ENCODE measurements at regions not wholly inside any gene's neighbourhood (a gene's known extent, or its start where the extent isn't known, plus 50 kb on each side); places are given as distances from the start of the nearest gene placed in this dataset.

DNA sequence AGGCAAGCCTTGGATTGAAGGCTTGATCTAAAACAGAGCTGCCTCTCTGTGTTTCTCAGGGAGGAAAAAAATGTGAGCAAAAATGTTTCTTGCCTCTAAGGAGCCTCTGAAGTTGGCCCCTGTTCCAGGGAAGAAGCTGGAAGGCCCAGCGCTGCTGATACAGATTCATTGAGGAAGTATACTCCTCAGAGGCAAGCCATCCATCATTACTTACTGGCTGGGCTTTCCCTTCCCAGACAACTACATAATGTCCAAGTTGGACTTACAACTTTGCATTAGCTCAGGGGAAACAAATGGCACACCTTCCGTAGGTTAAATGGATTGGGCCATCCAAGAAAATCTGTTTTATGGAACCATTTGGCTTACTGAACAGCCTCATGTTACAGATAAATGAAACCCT lies 263.7 kb upstream of the SEL1L start:
- Histone ChIP-seq H3K9me3 (no peaks in the 10 kb centered on the region), H3K27me3 (ENCODE audit: low read depth) (no peaks in the 10 kb centered on the region), H3K36me3 (no peaks in the 10 kb centered on the region), H3K4me1 (no peaks in the 10 kb centered on the region), H3K27ac (no peak overlapping the region), H3K4me3 (no peak overlapping the region)
- DNase-seq (no peak), ATAC-seq (no peak)
- intact Hi-C loops (cut with DNase I): no loop called here
- TF ChIP-seq, protein P1, sequence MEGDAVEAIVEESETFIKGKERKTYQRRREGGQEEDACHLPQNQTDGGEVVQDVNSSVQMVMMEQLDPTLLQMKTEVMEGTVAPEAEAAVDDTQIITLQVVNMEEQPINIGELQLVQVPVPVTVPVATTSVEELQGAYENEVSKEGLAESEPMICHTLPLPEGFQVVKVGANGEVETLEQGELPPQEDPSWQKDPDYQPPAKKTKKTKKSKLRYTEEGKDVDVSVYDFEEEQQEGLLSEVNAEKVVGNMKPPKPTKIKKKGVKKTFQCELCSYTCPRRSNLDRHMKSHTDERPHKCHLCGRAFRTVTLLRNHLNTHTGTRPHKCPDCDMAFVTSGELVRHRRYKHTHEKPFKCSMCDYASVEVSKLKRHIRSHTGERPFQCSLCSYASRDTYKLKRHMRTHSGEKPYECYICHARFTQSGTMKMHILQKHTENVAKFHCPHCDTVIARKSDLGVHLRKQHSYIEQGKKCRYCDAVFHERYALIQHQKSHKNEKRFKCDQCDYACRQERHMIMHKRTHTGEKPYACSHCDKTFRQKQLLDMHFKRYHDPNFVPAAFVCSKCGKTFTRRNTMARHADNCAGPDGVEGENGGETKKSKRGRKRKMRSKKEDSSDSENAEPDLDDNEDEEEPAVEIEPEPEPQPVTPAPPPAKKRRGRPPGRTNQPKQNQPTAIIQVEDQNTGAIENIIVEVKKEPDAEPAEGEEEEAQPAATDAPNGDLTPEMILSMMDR (IDR thresholded peaks at IDR 0.05): no peak

DNA sequence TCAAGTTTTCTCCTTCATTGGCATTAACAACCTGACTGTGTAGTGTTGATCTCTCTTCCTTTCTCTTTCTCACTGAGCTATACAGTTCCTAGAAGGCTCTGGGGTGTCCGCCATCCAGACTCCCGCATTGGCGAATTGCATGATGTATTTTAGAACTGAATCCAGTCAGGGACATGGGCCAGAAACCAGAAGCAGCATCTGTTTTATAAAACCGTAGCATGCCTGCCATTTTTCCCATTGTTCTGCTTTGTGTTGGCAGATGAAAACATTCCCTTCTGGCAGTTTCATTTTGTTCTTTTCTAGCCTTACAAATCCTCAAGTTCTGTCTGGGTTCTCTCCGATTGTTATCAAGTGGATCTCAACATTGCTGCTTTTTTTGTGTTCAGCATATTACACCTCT lies 268.3 kb upstream of the SEL1L start:
- no peaks in the 10 kb centered on the region for H3K36me3 ChIP-seq
- H3K4me3 ChIP-seq: no peak overlapping the region
- no peaks in the 10 kb centered on the region for H3K27me3 ChIP-seq (ENCODE audit: low read depth)
- H3K27ac ChIP-seq: no peak overlapping the region
- no peak for DNase-seq
- intact Hi-C loops (cut with DNase I): no loop called here
- TF ChIP-seq, protein P1 (IDR thresholded peaks at IDR 0.05): no peak
- H3K4me1 ChIP-seq: no peaks in the 10 kb centered on the region
- H3K9me3 ChIP-seq: no peaks in the 10 kb centered on the region
- no peak for ATAC-seq

DNA sequence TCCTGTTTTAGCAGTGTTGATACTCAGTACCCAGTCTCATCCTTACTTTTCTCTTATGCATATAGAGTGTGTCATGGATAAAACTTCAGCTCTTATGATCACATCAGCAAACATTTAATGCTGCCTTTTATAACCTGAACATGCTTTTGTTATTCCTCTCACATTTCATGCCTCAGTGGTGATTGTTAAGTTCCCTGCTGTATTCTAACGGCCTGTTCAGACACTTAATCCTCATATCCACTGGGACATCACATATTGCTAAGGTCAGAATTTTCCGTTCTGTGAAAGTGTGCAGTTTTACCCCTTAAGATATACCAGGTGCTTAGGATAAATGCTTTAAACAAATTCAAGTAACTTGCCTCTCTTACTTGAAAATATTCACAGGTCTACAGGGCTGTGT lies 268.7 kb upstream of the SEL1L start:
- Histone ChIP-seq H3K27me3 (ENCODE audit: low read depth) (no peaks in the 10 kb centered on the region), H3K4me1 (no peaks in the 10 kb centered on the region), H3K9me3 (no peaks in the 10 kb centered on the region), H3K36me3 (no peaks in the 10 kb centered on the region), H3K4me3 (no peak overlapping the region), H3K27ac (no peak overlapping the region)
- intact Hi-C loops (cut with DNase I): no loop called here
- DNase-seq: no peak
- ATAC-seq: no peak
- TF ChIP-seq, protein P1 (IDR thresholded peaks at IDR 0.05): no peak

DNA sequence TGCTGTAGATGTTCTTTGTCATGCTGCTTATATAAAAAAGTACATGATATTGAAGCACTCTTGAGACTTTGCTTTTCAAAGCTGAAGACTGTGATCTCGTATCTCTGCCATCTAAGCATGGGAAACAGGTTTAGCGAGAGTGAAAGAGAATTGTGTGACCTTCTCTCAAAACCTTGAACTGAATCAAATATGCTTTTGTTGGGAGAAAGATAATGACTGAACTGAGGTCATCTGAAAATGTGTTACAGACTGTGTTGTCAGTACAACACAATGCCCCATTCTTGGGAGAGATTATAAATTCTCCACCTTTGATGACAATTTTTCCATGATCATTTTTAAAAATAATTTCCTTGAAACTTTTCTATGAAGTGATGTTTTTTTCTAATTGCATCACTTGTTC lies 272.1 kb upstream of the SEL1L start:
- no peaks in the 10 kb centered on the region for H3K4me1 ChIP-seq
- intact Hi-C loops (cut with DNase I): no loop called here
- DNase-seq (no peak), ATAC-seq (no peak)
- H3K27me3 ChIP-seq (ENCODE audit: low read depth): no peaks in the 10 kb centered on the region
- H3K9me3 ChIP-seq: no peaks in the 10 kb centered on the region
- H3K27ac ChIP-seq: no peak overlapping the region
- H3K4me3 ChIP-seq: no peak overlapping the region
- TF ChIP-seq, protein P1 (IDR thresholded peaks at IDR 0.05): no peak
- no peaks in the 10 kb centered on the region for H3K36me3 ChIP-seq

DNA sequence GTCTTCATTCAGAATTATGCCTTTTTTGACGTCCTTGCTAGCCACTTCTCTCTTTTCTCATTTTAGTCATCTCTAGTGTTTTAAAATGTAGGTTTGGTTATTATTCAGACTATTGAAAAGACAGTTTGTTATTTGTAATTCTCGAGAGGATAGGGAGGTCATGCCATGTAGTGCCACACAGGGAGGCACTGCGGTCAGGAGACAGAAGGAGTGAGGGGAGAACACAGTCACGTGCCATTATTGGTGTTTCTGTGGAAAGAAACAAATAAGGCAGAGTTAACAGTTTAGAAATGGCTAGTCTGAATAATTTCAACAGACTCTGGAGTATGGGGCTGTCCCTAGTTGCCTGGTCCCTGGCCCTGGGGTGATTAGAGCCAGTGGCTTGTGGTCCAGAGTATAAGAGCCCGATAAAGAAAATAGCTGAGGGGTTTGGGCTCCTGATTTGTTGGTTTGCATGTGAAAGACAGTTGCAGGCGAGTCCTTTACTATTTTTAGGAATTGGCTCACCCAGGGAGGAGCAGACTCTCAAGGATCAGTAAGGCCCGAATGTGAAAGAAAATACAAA lies 278.1 kb upstream of the SEL1L start:
- ATAC-seq: no peak
- Histone ChIP-seq H3K4me1 (no peaks in the 10 kb centered on the region), H3K27ac (no peak overlapping the region), H3K9me3 (no peaks in the 10 kb centered on the region), H3K4me3 (no peak overlapping the region), H3K36me3 (no peaks in the 10 kb centered on the region), H3K27me3 (ENCODE audit: low read depth) (no peaks in the 10 kb centered on the region)
- intact Hi-C loops (cut with DNase I): no loop called here
- DNase-seq: no peak
- TF ChIP-seq, protein P1 (IDR thresholded peaks at IDR 0.05): no peak

DNA sequence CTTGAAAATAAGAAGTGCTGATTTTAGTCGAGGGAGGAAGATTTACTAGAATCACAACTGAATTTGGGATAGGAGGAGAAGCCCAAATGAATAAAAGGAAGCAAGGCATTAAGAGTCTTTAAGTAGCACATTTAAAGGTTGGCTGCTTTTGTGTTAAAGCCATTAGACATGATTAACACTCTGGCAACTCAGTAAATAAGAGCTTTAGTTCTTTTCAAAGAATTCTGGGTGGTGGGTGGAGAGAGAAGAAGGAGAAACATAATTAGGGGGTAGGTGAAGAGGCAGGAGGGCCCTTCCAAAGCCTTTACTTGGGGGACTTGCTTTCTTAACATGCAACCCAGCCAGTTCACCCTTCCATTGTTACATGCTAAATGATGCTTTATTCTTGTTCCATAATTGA lies 284.6 kb upstream of the SEL1L start:
- intact Hi-C loops (cut with DNase I): no loop called here
- no peak for ATAC-seq
- Histone ChIP-seq H3K9me3 (no peaks in the 10 kb centered on the region), H3K27ac (no peak overlapping the region), H3K4me3 (no peak overlapping the region), H3K27me3 (ENCODE audit: low read depth) (no peaks in the 10 kb centered on the region), H3K36me3 (no peaks in the 10 kb centered on the region), H3K4me1 (no peaks in the 10 kb centered on the region)
- TF ChIP-seq, protein P1 (IDR thresholded peaks at IDR 0.05): no peak
- DNase-seq: no peak
